SHP77 (cell line): ENCODE measurements at regions not wholly inside any gene's neighbourhood (a gene's known extent, or its start where the extent isn't known, plus 50 kb on each side); places are given as distances from the start of the nearest gene placed in this dataset.

ENCODE experiments used
- DNase-seq, 2 experiments: peaks; one replicate each; lab custom pipeline; 2025; lab: John Stamatoyannopoulos, UW

GRCh38 chr14:62283837-62284236 is 521.6 kb downstream of the SNAPC1 start:
- DNase-seq: no peak

- no peak for DNase-seq
Observed at GRCh38 chr14:62289471-62289870, 527.3 kb downstream of the SNAPC1 start.

- DNase-seq: no peak
Observed at GRCh38 chr14:62301080-62301479, 538.9 kb downstream of the SNAPC1 start.

GRCh38 chr14:62301911-62302310 is 539.7 kb downstream of the SNAPC1 start:
- DNase-seq: no peak

- no peak for DNase-seq
Observed at GRCh38 chr14:62303437-62303836, 541.2 kb downstream of the SNAPC1 start.

- no peak for DNase-seq
Observed at GRCh38 chr14:62304257-62304656, 542.0 kb downstream of the SNAPC1 start.

GRCh38 chr14:62307844-62308243 is 545.6 kb downstream of the SNAPC1 start:
- DNase-seq: no peak

- no peak for DNase-seq
Observed at GRCh38 chr14:62308316-62308715, 546.1 kb downstream of the SNAPC1 start.

GRCh38 chr14:62308891-62309290 is 546.7 kb downstream of the SNAPC1 start:
- DNase-seq: no peak

- DNase-seq: no peak
Observed at GRCh38 chr14:62313212-62313611, 551.0 kb downstream of the SNAPC1 start.

GRCh38 chr14:62314221-62314620 is 552.0 kb downstream of the SNAPC1 start:
- no peak for DNase-seq

GRCh38 chr14:62314871-62315270 is 552.7 kb downstream of the SNAPC1 start:
- DNase-seq: no peak

- no peak for DNase-seq
Observed at GRCh38 chr14:62315631-62316030, 553.4 kb downstream of the SNAPC1 start.

GRCh38 chr14:62322216-62322615 is 560.0 kb downstream of the SNAPC1 start:
- DNase-seq: no peak

- no peak for DNase-seq
Observed at GRCh38 chr14:62329427-62329826, 567.2 kb downstream of the SNAPC1 start.

GRCh38 chr14:62347562-62348011 is 585.4 kb downstream of the SNAPC1 start:
- no peak for DNase-seq

GRCh38 chr14:62357362-62357761 is 595.1 kb downstream of the SNAPC1 start:
- DNase-seq: no peak

- no peak for DNase-seq
Observed at GRCh38 chr14:62364161-62364560, 601.9 kb downstream of the SNAPC1 start.

- no peak for DNase-seq
Observed at GRCh38 chr14:62364800-62365280, 602.6 kb downstream of the SNAPC1 start.

- DNase-seq: no peak
Observed at GRCh38 chr14:62369919-62370560, 607.8 kb downstream of the SNAPC1 start.

GRCh38 chr14:62373944-62374343 is 611.7 kb downstream of the SNAPC1 start:
- DNase-seq: no peak

GRCh38 chr14:62378057-62378456 is 615.8 kb downstream of the SNAPC1 start:
- DNase-seq: no peak

- no peak for DNase-seq
Observed at GRCh38 chr14:62381311-62382070, 619.3 kb downstream of the SNAPC1 start.
